ENCODE measurements at regions not wholly inside any gene's neighbourhood (a gene's known extent, or its start where the extent isn't known, plus 50 kb on each side); places are given as distances from the start of the nearest gene placed in this dataset.

- TF ChIP-seq SMARCE1 (IDR thresholded peaks at IDR 0.05) (0 out of 2 replicates have a peak, but pooled peaks have one; percentile 33), FOXA3 (CRISPR knock-in tag; conservative IDR thresholded peaks at IDR 0.05 in 1 of 2, IDR thresholded peaks at IDR 0.05 in 1 of 2) (no peak), TAF1 (IDR thresholded peaks at IDR 0.05; ENCODE audit: control insufficient read depth, extremely low read depth, insufficient read depth, low read length, severe bottlenecking) (peak; percentile 53), KDM5B (IDR thresholded peaks at IDR 0.05; ENCODE audit: insufficient replicate concordance, low read depth, low read length) (peak; percentile 55), GABPB1 (CRISPR knock-in tag; IDR thresholded peaks at IDR 0.05) (peak; percentile 26; the same call in 1 of the 2 replicates), RAD21 (CRISPR knock-in tag; conservative IDR thresholded peaks at IDR 0.05 in 1 of 2, IDR thresholded peaks at IDR 0.05 in 1 of 2) (peak; percentile 27 to 44; a peak in 2 of 4 replicates), U2AF2 (optimal IDR thresholded peaks at IDR 0.05; ENCODE audit: low read depth, low read length) (no peak), PHF8 (IDR thresholded peaks at IDR 0.05; ENCODE audit: borderline replicate concordance, low read length) (peak; percentile 48; the same call in 1 of the 2 replicates), ZBTB49 (CRISPR knock-in tag; IDR thresholded peaks at IDR 0.05; ENCODE audit: borderline replicate concordance) (no peak), SFPQ (IDR thresholded peaks at IDR 0.05; ENCODE audit: low read depth, low read length) (no peak), ESRRA (IDR thresholded peaks at IDR 0.05; ENCODE audit: borderline replicate concordance, low read depth) (no peak; the same call in 1 of the 2 replicates), SMARCA4 (IDR thresholded peaks at IDR 0.05) (no peak), ZNF57 (CRISPR knock-in tag; IDR thresholded peaks at IDR 0.05) (no peak), MXD1 (CRISPR knock-in tag; IDR thresholded peaks at IDR 0.05; ENCODE audit: borderline replicate concordance, poor library complexity, severe bottlenecking) (no peak), MYC (IDR thresholded peaks at IDR 0.05; ENCODE audit: low read depth, low read length) (peak; percentile 25; the same call in 1 of the 2 replicates), MYC (CRISPR knock-in tag; IDR thresholded peaks at IDR 0.05; ENCODE audit: borderline replicate concordance, low read depth) (no peak), SRF (CRISPR knock-in tag; IDR thresholded peaks at IDR 0.05) (0 out of 4 replicates have a peak, but pooled peaks of 1 of the 2 experiments have one; percentile 14), ZFX (CRISPR knock-in tag; IDR thresholded peaks at IDR 0.05) (peak; percentile 34; the same call in 1 of the 2 replicates), MTF1 (CRISPR knock-in tag; IDR thresholded peaks at IDR 0.05; ENCODE audit: borderline replicate concordance) (no peak), SAFB (IDR thresholded peaks at IDR 0.05; ENCODE audit: borderline replicate concordance, low read depth, low read length) (peak; percentile 54; the same call in 1 of the 2 replicates), CBX2 (IDR thresholded peaks at IDR 0.05; ENCODE audit: insufficient read depth, low read length, poor library complexity, severe bottlenecking) (no peak)
Measured at GRCh38 chr3:87792534-87793336, 266.1 kb downstream of the CGGBP1 start, which contains the start of gene HTR1F (continued).
